NB4 (cell line): ENCODE measurements at regions not wholly inside any gene's neighbourhood (a gene's known extent, or its start where the extent isn't known, plus 50 kb on each side); places are given as distances from the start of the nearest gene placed in this dataset.

ENCODE experiments used
- DNase-seq: peaks from one replicate; pipeline ENCODE4 v3.0.0; 2010; ENCODE audit warnings: low read depth
- H3K4me3 ChIP-seq: one replicate; pipeline ENCODE4 v1.5.1; 2011; ENCODE audit warnings: mild to moderate bottlenecking, low read depth, low read length, moderate library complexity
- CTCF ChIP-seq: IDR thresholded peaks from one replicate; pipeline ENCODE4 v1.5.1; 2012; ENCODE audit warnings: low read depth, low read length
- MAX ChIP-seq: IDR thresholded peaks from 2 replicates; pipeline ENCODE4 v1.6.1; 2011; ENCODE audit warnings: low read depth, low read length
- MYC ChIP-seq: IDR thresholded peaks from 2 replicates; pipeline ENCODE4 v1.6.1; 2011; ENCODE audit warnings: low read depth, low read length
- POLR2A ChIP-seq: IDR thresholded peaks from 2 replicates; pipeline ENCODE4 v1.6.1; 2011; ENCODE audit warnings: mild to moderate bottlenecking; ENCODE audit not compliant: insufficient read length; ENCODE audit errors: extremely low read depth

- no peak overlapping the region for H3K4me3 ChIP-seq
- DNase-seq = no peak
- no peak for TF ChIP-seq MAX
- no peak for TF ChIP-seq POLR2A
- TF ChIP-seq CTCF = no peak
Measured at GRCh38 chr5:2094616-2094995, 211.9 kb upstream of the IRX4 start.

GRCh38 chr5:2093859-2094615 lies 211.3 kb upstream of the IRX4 start:
- DNase-seq = no peak
- TF ChIP-seq MAX (no peak), POLR2A (no peak), MYC (no peak)
- no peak overlapping the region for H3K4me3 ChIP-seq

- no peak for TF ChIP-seq CTCF
- no peak for TF ChIP-seq MYC
- TF ChIP-seq POLR2A = no peak
- TF ChIP-seq MAX = no peak
- H3K4me3 ChIP-seq = no peak overlapping the region
- no peak for DNase-seq
Measured at GRCh38 chr5:2091921-2092320, 209.2 kb upstream of the IRX4 start.

GRCh38 chr5:2087980-2088379 lies 205.3 kb upstream of the IRX4 start:
- no peak for DNase-seq
- TF ChIP-seq POLR2A (no peak), MAX (no peak), MYC (no peak), CTCF (no peak)
- no peak overlapping the region for H3K4me3 ChIP-seq

GRCh38 chr5:2075365-2075764 lies 192.6 kb upstream of the IRX4 start:
- no peak for DNase-seq
- no peak for TF ChIP-seq MYC
- TF ChIP-seq CTCF = no peak
- TF ChIP-seq POLR2A = no peak
- no peak for TF ChIP-seq MAX
- no peak overlapping the region for H3K4me3 ChIP-seq

- TF ChIP-seq MAX (no peak), MYC (no peak), CTCF (no peak), POLR2A (no peak)
- DNase-seq = no peak
- no peak overlapping the region for H3K4me3 ChIP-seq
Measured at GRCh38 chr5:2071562-2071961, 188.8 kb upstream of the IRX4 start.
